Stimulated activated CD8-positive, alpha-beta memory T cell treated with anti-CD3 and anti-CD28 coated beads, Interleukin-15, amount 100 ng/mL, for 24 hours (primary cell): ENCODE measurements at regions not wholly inside any gene's neighbourhood (a gene's known extent, or its start where the extent isn't known, plus 50 kb on each side); places are given as distances from the start of the nearest gene placed in this dataset.

Experiments used
- DNase-seq: peaks from one replicate; pipeline ENCODE4 v3.0.0-alpha.2; 2020; ENCODE audit warnings: low read depth

DNA sequence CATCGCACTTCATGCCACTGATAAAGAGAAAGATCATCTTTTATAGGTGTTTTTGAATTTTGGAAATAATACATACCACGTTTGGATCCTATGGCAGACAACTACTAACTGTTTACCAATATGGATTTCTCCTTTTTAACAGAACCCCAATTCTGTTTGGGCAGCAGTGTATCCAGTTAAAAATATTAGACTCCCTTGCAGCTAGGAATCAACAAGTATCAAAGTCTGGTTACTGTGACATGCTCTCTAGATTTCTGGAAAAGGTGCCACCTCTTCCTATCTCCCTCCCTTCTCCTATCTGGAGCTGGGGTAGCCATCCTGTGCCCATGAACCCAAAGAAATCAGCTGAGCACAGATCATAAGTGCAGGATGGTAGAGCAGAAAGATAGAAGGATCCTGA, 54.1 kb upstream of the DTNBP1 start:
- no peak for DNase-seq

DNA sequence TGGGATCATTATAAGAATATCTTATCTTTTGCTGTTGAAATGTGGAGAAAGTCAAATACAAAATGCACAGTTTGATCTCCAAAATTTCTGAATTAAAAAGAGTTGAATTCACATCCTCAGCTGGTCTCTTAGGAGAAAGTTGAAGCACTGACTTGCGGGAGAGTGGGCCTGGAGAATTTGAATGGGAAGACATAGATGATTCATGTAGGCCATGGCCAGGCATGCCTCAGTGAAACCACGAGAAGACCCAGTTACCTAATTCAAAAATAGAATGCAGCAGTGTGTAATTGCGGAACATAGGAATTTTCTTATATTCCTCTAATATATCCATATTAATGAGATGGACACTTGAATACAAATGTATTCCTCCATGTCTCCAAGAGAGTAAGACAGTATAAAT, 53.0 kb upstream of the DTNBP1 start:
- no peak for DNase-seq

DNA sequence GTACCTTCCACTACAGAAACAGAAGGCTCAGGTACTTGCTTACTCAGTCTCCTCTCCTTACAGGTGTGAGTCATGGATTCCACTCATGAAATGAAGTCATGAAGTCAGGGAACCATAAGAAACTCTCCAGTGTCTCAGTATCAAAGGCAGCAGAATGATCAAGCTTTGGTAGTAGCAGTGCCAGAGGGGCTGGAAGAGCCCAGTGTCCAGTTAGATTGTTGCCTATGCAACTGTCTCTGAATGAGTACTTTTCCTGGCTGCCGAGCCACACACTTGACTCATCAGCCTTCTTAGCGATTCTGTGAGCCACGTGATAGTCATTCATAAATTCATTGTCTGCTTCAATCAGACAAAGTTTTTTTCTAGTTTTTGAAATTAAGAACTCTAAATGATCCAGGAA, 52.2 kb upstream of the DTNBP1 start:
- no peak for DNase-seq

DNA sequence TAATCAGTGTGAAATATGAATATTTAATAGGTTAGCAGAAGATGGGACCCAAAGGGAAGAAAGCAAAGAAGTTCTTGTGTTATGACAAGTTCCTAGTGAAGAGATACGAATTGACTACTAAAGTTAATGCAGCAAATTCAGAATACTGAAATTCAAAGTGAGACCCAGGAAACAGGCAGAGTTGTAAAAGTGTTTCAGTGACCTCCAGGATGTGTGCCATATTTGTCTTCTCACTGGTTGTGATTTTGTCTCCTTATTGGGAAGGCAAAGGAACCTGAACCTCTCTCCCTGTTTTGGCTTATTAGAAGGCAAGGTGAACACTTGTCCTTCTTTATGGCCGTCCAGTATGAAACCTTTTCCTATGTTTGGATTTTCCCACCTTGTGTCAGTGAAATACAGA, 51.8 kb upstream of the DTNBP1 start:
- no peak for DNase-seq

DNA sequence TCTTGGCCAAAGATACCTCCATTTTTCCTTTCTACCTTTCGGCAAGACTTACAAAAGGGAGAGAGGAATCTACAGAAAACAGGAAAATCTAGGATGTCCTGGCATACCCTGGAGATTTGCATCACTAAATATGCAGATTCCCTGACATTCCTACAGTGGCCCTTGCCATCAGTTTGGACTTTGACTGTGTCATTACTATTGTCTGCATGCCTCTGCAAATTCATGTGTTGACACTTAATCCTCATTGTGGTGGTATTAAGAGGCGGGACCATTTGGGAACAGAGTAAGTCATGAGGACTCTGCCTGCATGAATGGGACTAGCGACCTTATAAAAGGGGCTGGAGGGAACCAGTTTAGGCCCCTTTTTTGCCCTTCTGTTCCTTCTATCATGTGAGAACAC, 50.5 kb upstream of the DTNBP1 start:
- no peak for DNase-seq

DNA sequence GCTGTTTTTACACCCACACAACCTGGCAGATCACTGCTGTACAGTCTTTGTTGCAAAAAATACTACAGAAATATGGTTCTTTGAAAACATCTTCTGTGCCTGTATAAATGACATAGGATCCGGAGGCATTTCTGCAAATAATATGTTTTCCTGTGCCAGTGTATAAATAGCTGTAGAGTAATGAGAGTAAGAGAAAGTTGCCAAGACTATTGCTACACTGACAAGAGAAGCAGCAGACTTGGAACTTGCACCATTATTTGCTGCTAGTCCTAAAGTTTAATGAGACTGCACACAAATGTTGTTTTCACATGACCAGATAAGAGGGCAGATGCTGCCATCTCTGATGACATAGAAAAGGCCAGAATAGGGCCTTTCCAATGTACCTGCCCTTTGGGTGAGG, 50.0 kb upstream of the DTNBP1 start:
- DNase-seq: no peak
